SK-N-MC (cell line): ENCODE measurements at regions not wholly inside any gene's neighbourhood (a gene's known extent, or its start where the extent isn't known, plus 50 kb on each side); places are given as distances from the start of the nearest gene placed in this dataset.
"Not testable (repeated sequence)": the region's sequence is repeated elsewhere in the genome, so short reads cannot be mapped to it uniquely, and the experiment has no call there.

Experiments used
- DNase-seq: peaks from one replicate; pipeline ENCODE4 v3.0.0-alpha.2; 2011; ENCODE audit warnings: low read depth, low spot score
- H3K27ac ChIP-seq: fragments of 200-600 bp; sonication (generic); 2 replicates; pipeline ENCODE4 v1.5.1; 2016; ENCODE audit warnings: mixed run types
- H3K36me3 ChIP-seq: fragments of 200-600 bp; sonication (generic); 2 replicates; pipeline ENCODE4 v1.6.1; 2017; ENCODE audit warnings: antibody characterized with exemption, low read length, mixed read lengths; ENCODE audit not compliant: insufficient read depth
- H3K4me3 ChIP-seq: fragments of 200-600 bp; sonication (generic); 2 replicates; pipeline ENCODE4 v1.5.1; 2016
- H3K9ac ChIP-seq: fragments of 200-600 bp; sonication (generic); 2 replicates; pipeline ENCODE4 v1.8.0; 2017; ENCODE audit warnings: mixed run types, mixed read lengths; ENCODE audit not compliant: insufficient read length
- H3K9me3 ChIP-seq: fragments of 200-600 bp; sonication (generic); 2 replicates; pipeline ENCODE4 v1.6.1; 2017; ENCODE audit warnings: low read depth, mild to moderate bottlenecking, antibody characterized with exemption, low read length, moderate library complexity, mixed read lengths
- EZH2 ChIP-seq: fragments of 200-600 bp; sonication (generic); IDR thresholded peaks from one replicate; pipeline ENCODE4 v1.6.1; 2017; ENCODE audit warnings: antibody characterized with exemption
- FOXP2 ChIP-seq: optimal IDR thresholded peaks from 2 replicates; pipeline ENCODE3; 2011; ENCODE audit warnings: mild to moderate bottlenecking, moderate library complexity; ENCODE audit not compliant: insufficient read depth; ENCODE audit errors: extremely low read length, control extremely low read depth
- POLR2AphosphoS5 ChIP-seq: IDR thresholded peaks from 2 replicates; pipeline ENCODE4 v1.6.1; 2012; ENCODE audit warnings: mild to moderate bottlenecking, low read depth, low read length, borderline replicate concordance

GRCh38 chr4:127006446-127006877 is 626.3 kb upstream of the INTU start:
- Histone ChIP-seq H3K4me3 (peak overlapping the region; percentile 56), H3K36me3 (no peaks in the 10 kb centered on the region; the same call in 1 of the 2 replicates), H3K27ac (peak overlapping the region; percentile 98), H3K9ac (no peak overlapping the region), H3K9me3 (0 out of 2 replicates have a peak, but pooled peaks cover 9% of the 10 kb centered on the region)
- peak; percentile 99 for DNase-seq
- TF ChIP-seq FOXP2 (no peak), EZH2 (no peak), POLR2AphosphoS5 (no peak)

- DNase-seq, result no peak
- TF ChIP-seq FOXP2, result no peak
- TF ChIP-seq POLR2AphosphoS5, result no peak
- no peak for TF ChIP-seq EZH2
- Histone ChIP-seq H3K9ac (peak overlapping the region; percentile 0), H3K9me3 (0 out of 2 replicates have a peak, but pooled peaks cover 9% of the 10 kb centered on the region), H3K27ac (peak overlapping the region; percentile 98), H3K4me3 (peak overlapping the region; percentile 56), H3K36me3 (no peaks in the 10 kb centered on the region; the same call in 1 of the 2 replicates)
Observed at GRCh38 chr4:127007305-127007704, 625.5 kb upstream of the INTU start.

GRCh38 chr4:127012549-127012948 is 620.2 kb upstream of the INTU start:
- DNase-seq, result no peak
- Histone ChIP-seq H3K27ac (no peak overlapping the region), H3K4me3 (no peak overlapping the region), H3K9ac (no peak overlapping the region), H3K36me3 (no peaks in the 10 kb centered on the region; the same call in 1 of the 2 replicates), H3K9me3 (0 out of 2 replicates have a peak, but pooled peaks cover 9% of the 10 kb centered on the region)
- TF ChIP-seq POLR2AphosphoS5 (no peak), FOXP2 (no peak), EZH2 (no peak)

- TF ChIP-seq EZH2 (no peak), POLR2AphosphoS5 (no peak), FOXP2 (no peak)
- no peak overlapping the region for H3K27ac ChIP-seq
- H3K36me3 ChIP-seq, result no peaks in the 10 kb centered on the region
- H3K9me3 ChIP-seq, result no peaks in the 10 kb centered on the region
- no peak for DNase-seq
- no peak overlapping the region for H3K9ac ChIP-seq
- H3K4me3 ChIP-seq, result no peak overlapping the region
Observed at GRCh38 chr4:127015667-127016117, 617.1 kb upstream of the INTU start.

GRCh38 chr4:127018381-127018780 is 614.4 kb upstream of the INTU start:
- Histone ChIP-seq H3K9me3 (no peaks in the 10 kb centered on the region), H3K4me3 (peak overlapping the region; percentile 31), H3K9ac (peak overlapping the region; percentile 37), H3K27ac (peak overlapping the region; percentile 91), H3K36me3 (no peaks in the 10 kb centered on the region)
- no peak for DNase-seq
- TF ChIP-seq EZH2 (no peak), FOXP2 (no peak), POLR2AphosphoS5 (no peak)

GRCh38 chr4:127020831-127021230 is 611.9 kb upstream of the INTU start:
- not testable (repeated sequence) for H3K27ac ChIP-seq, H3K36me3 ChIP-seq, H3K9ac ChIP-seq

GRCh38 chr4:127036296-127036695 is 596.5 kb upstream of the INTU start:
- Histone ChIP-seq H3K27ac (no peak overlapping the region), H3K9me3 (0 out of 2 replicates have a peak, but pooled peaks cover 2% of the 10 kb centered on the region), H3K36me3 (no peaks in the 10 kb centered on the region), H3K9ac (no peak overlapping the region), H3K4me3 (no peak overlapping the region)
- no peak for DNase-seq
- TF ChIP-seq FOXP2, result no peak
- TF ChIP-seq EZH2, result no peak
- TF ChIP-seq POLR2AphosphoS5, result no peak

More at GRCh38 chr4:127020831-127021230, 611.9 kb upstream of the INTU start:
- not testable (repeated sequence) for DNase-seq, H3K4me3 ChIP-seq, H3K9me3 ChIP-seq

- TF ChIP-seq FOXP2 (no peak), POLR2AphosphoS5 (no peak), EZH2 (no peak)
- H3K27ac ChIP-seq, result peak overlapping the region; percentile 94
- peaks cover 4% of the 10 kb centered on the region; the same call in 1 of the 2 replicates for H3K9me3 ChIP-seq
- DNase-seq, result no peak
- peak overlapping the region; percentile 54 for H3K4me3 ChIP-seq
- no peak overlapping the region for H3K9ac ChIP-seq
- no peaks in the 10 kb centered on the region for H3K36me3 ChIP-seq
Observed at GRCh38 chr4:127045861-127046260, 586.9 kb upstream of the INTU start.

- H3K9ac ChIP-seq, result no peak overlapping the region
- H3K4me3 ChIP-seq, result no peak overlapping the region
- peak overlapping the region; percentile 43; the same call in 1 of the 2 replicates for H3K27ac ChIP-seq
- no peak for TF ChIP-seq FOXP2
- no peak for TF ChIP-seq POLR2AphosphoS5
- no peak for TF ChIP-seq EZH2
- H3K9me3 ChIP-seq, result peaks cover 3% of the 10 kb centered on the region; the same call in 1 of the 2 replicates
- no peak for DNase-seq
- H3K36me3 ChIP-seq, result no peaks in the 10 kb centered on the region
Observed at GRCh38 chr4:127047930-127048329, 584.8 kb upstream of the INTU start.
